GM20000 (cell line): ENCODE measurements at regions not wholly inside any gene's neighbourhood (a gene's known extent, or its start where the extent isn't known, plus 50 kb on each side); places are given as distances from the start of the nearest gene placed in this dataset.

Experiments
- DNase-seq: peaks from one replicate; pipeline ENCODE4 v3.0.0; 2012; ENCODE audit warnings: low spot score
- TF ChIP-seq, protein P1 (sequence below): IDR thresholded peaks from 2 replicates; pipeline ENCODE4 v1.5.1; 2012; ENCODE audit warnings: mild to moderate bottlenecking, control low read depth; ENCODE audit errors: extremely low read depth, missing control alignments

DNA sequence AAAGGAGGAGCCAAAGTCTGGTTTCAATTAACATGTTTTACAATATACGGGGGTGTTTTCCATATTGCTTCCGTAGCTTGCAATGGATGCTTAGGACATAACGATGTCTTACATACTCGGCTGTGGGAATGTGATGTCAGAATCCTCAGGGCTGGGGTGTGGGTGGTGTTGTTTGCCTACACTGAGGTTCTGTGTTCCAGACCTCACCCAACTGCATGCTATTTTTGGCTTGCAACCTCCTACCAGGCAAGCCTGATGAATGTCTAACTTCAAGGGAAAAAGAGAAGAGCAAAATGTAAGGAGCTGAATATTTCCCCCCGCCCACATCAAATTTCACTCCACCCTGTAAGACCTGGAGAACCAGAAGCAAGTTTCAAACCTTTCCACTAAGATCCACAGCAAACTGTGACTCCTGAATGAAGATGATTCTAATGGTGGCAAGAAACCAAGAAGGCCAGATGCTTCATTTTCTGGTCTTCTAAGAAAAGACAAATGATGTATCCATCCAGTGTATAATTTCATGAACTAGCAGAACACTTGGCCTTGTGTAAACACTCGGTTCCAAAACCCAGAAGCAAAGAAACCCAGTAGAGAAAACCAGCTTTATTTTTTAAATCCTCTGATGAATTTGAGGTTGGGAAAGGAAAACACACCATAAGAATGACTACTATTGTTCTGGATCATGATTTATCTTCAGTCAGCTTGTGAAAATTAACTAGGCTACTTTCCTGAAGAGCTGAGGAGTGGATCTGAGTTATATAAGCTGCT is 227.9 kb downstream of the DACT1 start:
- no peak for DNase-seq
- TF ChIP-seq, protein P1, sequence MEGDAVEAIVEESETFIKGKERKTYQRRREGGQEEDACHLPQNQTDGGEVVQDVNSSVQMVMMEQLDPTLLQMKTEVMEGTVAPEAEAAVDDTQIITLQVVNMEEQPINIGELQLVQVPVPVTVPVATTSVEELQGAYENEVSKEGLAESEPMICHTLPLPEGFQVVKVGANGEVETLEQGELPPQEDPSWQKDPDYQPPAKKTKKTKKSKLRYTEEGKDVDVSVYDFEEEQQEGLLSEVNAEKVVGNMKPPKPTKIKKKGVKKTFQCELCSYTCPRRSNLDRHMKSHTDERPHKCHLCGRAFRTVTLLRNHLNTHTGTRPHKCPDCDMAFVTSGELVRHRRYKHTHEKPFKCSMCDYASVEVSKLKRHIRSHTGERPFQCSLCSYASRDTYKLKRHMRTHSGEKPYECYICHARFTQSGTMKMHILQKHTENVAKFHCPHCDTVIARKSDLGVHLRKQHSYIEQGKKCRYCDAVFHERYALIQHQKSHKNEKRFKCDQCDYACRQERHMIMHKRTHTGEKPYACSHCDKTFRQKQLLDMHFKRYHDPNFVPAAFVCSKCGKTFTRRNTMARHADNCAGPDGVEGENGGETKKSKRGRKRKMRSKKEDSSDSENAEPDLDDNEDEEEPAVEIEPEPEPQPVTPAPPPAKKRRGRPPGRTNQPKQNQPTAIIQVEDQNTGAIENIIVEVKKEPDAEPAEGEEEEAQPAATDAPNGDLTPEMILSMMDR = no peak

DNA sequence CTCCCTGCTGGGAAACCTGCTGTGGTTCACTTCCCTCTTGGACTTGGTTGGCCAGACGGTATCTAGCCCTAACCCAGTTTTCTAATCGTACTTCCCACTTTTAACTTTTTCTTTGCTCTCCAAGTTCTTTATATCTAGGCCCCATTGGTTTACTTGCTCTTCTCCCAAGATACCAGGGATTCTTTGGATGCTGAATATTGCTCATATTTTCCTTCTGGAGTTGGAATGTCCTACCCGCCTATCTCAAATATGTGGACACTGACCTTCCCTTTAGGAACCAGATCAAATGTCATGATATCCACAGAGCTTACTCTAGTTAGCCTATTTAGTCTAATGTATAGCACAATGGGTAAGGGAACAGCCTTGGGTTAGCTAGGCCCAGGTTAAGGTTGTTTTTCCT is 228.6 kb downstream of the DACT1 start:
- TF ChIP-seq, protein P1 = no peak

DNA sequence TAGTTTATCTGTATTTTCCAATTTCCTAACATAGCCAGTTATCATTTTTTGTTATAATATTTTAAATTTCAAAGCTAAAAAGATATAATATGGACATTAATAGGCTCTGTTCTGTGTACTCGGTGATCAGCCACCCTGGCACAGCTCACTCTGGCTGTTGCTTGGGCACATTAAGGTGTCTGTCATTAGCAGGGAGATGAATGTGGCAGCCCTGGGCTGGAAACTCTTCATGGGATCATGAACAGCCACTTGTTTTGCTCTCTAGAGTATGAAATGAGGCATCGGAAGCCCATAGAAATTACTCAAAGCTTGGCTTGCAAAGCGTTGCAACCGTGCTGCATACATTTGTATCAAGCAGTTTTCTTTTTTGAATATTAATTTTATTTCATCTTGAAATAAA is 233.2 kb downstream of the DACT1 start:
- DNase-seq = no peak
- TF ChIP-seq, protein P1 = no peak

More for the DNA sequence above, 228.6 kb downstream of the DACT1 start:
- DNase-seq = no peak

DNA sequence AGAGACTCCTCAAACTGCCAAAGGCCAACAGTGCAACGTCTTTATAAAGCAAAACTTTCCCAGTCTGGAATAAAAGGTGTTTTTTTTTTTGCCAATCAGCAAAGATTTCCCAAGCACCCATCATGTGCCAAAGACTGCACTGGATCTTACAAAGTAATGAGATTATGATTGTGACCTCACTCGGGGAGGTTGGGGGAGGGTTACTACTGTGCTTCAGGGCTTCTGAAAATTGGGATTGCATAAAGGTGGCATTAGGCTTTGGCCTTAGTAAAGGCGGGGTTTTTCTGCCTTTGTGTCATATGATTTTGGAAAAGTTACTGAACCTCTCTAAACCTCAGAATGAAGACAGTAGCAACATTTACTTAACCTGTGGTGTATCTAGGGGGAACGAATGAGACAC is 233.8 kb downstream of the DACT1 start:
- DNase-seq = no peak
- TF ChIP-seq, protein P1 = no peak

DNA sequence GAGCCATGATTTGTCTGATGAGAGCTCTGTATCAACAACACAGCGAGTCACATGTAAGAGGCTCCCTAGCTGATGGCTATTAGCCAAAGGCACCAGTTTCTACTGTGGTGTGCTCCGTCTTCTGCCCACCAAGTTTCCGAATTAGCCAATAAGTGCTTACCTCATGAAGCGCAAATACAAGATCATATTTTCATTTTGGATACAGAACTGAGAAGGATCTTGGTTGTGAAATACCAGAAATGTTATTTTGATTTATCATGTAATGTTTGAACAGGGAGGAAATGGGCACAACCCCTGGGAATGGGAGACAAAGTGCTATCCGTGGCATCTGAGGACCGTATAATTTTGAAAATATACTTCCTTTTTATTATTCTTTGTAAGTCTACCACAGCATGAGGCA is 234.3 kb downstream of the DACT1 start:
- no peak for DNase-seq
- TF ChIP-seq, protein P1 = no peak

DNA sequence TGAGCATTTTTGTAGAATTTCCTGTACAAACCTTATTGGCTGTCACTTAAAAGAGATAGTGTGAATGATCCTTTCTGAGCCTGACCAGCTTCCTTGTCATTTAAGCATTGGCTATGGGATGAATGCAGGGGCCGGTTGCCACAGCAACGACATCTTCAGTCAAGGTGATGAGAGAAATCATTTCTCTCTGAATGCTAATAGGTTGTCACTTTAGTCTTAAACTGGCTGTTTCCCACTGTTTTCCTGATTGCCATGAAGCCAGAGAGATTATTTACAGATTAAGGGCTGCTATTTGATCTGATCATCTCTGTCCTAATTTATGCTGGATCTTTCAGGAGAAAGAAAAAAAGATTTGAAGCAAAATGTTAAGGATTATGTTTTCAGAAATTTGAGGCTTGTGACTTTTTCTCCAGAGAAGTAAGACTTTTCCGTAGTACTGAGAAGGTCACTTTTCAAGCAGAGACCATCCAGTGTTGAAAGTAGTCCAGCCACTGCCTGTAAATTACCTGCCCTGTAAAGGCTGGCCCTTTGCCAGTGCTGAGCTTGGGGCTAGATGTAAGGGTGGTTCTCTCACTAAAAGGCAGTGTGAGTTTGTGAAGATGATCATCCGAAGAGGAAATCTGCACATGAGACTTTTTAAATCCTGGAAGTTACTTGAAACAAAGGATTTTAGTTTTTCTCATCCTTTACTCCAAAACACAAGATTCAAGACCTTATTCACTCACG is 235.6 kb downstream of the DACT1 start:
- no peak for DNase-seq
- TF ChIP-seq, protein P1 = no peak

DNA sequence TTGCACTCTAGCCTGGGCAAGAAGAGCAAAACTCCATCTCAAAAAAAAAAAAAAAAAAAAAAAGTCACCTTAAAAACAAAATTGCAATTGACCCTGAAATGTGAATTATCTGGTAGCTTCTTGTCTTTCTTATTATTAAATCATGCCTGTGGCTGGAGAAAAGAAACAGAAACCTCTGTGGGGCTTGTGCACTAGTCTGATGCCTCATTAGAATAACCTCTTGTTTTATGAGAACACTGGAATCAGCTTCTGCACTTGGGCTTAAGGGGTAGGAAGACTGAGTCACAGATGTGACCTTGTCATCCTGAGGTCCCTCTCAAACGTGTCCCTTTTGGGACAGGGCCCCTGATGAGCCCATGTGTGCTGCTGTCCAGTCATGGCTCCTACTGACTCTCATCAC is 237.9 kb downstream of the DACT1 start:
- DNase-seq = no peak
- TF ChIP-seq, protein P1 = no peak
